GM12865 (cell line): ENCODE measurements at regions not wholly inside any gene's neighbourhood (a gene's known extent, or its start where the extent isn't known, plus 50 kb on each side); places are given as distances from the start of the nearest gene placed in this dataset.

ENCODE experiments used
- DNase-seq: peaks from one replicate; pipeline ENCODE4 v3.0.0; 2010; ENCODE audit warnings: low read depth
- H3K4me3 ChIP-seq: 2 replicates; pipeline ENCODE4 v1.5.1; 2011; ENCODE audit warnings: mild to moderate bottlenecking, low read depth, low read length, control low read depth
- TF ChIP-seq, protein P1 (sequence below): IDR thresholded peaks from 2 replicates; pipeline ENCODE4 v1.5.1; 2011; ENCODE audit warnings: low read length, control low read depth, low read depth, inconsistent platforms; ENCODE audit not compliant: insufficient read depth; ENCODE audit errors: missing control alignments

DNA sequence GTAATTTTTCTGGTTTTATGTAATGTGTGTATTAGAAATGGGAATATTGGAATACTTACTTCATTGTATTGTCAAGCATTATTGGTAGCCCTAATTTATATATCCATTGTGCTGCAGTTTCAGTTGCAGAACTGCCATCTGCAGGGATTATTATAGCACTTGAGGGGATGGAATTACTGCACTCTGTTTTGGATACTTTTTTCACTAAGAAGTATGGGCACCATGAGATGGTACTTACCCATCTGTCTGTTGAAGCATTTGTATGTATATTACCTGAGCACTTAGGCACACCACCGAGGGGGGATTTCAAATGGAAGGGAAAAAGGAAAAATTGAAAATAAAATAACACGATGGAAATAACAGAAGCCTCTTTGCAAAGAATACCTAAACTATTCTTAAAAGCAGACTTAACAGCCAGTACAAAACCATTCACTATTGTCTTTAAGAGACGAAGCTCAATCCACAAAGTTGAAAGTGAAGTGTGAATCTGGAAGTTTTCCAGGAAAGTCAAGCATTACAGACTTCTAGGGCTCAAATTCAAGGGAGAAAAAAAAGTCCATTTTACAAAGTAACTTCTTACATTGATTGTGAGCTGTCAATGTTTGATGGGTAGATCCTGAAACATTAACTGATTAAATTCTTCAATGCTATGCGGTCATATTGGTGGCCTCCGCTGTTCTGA, 318.7 kb downstream of the SOX4 start:
- H3K4me3 ChIP-seq = no peak overlapping the region
- DNase-seq = no peak
- TF ChIP-seq, protein P1, sequence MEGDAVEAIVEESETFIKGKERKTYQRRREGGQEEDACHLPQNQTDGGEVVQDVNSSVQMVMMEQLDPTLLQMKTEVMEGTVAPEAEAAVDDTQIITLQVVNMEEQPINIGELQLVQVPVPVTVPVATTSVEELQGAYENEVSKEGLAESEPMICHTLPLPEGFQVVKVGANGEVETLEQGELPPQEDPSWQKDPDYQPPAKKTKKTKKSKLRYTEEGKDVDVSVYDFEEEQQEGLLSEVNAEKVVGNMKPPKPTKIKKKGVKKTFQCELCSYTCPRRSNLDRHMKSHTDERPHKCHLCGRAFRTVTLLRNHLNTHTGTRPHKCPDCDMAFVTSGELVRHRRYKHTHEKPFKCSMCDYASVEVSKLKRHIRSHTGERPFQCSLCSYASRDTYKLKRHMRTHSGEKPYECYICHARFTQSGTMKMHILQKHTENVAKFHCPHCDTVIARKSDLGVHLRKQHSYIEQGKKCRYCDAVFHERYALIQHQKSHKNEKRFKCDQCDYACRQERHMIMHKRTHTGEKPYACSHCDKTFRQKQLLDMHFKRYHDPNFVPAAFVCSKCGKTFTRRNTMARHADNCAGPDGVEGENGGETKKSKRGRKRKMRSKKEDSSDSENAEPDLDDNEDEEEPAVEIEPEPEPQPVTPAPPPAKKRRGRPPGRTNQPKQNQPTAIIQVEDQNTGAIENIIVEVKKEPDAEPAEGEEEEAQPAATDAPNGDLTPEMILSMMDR = no peak

DNA sequence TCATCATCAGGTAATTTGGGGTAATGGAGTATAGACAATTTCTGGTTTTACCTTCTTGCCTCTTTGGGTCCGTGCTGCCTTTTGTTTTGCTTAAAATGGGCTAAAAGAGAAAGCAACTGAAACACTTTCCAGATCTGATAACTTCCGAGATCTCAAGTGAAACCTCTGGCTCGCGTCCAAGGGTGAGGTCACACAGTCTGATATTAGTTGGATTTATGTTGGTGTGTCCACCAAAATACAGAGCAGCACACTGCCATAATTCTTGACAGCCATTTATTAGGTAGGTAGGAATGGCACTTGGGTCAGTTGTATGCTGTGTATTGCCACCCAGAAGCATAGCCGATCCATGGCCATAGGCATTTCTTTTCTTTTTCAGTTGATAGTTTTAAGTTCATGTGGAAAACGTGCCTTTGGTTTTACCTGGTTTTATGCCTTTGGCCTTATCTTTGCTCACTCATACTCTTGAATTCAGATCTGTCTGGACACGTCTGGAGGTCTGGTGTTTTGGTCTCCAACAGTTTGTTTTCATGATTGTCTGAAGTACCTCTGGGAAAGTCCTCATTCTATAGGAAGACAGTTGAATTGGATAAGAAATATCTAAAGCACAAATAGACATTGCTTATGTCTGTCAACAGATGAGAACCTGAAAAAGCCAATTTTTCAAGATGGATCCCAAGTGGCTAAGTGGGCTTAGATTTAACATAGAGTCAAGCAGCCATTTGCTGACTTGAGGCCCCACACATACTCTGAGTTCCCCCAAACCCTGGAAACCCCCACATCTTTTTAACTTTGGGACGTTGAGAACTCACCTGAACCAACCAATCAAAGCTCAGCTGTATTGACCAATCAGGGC, 320.8 kb downstream of the SOX4 start:
- H3K4me3 ChIP-seq = no peak overlapping the region
- no peak for DNase-seq
- TF ChIP-seq, protein P1 = no peak

DNA sequence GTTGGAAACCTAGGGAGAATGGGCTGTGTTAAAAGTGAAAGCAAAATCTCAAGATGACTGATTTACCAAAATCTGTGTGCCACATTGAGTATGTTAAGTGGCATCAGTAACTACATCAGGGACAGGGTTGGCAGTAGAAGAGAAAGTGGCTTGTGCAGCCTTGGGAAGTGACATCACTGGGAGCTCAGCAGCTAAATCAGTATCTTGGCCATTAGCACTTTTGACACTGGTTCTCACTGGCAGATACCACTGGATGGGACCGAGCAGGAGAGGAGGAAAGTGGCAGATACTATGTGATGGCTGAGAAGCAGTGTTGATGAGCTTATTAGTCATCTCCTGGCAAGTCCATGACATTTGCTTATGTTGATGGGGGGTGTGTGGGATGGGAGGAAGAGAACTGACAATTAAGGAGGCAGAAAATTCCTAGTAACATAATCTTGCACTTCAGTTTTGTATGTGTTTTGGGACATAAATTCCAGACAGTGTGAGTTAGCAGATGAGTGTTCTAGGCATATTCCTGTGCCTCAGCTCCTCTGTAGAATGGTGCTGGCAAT, 322.2 kb downstream of the SOX4 start:
- DNase-seq = peak; percentile 41
- TF ChIP-seq, protein P1 = no peak
- H3K4me3 ChIP-seq = no peak overlapping the region

DNA sequence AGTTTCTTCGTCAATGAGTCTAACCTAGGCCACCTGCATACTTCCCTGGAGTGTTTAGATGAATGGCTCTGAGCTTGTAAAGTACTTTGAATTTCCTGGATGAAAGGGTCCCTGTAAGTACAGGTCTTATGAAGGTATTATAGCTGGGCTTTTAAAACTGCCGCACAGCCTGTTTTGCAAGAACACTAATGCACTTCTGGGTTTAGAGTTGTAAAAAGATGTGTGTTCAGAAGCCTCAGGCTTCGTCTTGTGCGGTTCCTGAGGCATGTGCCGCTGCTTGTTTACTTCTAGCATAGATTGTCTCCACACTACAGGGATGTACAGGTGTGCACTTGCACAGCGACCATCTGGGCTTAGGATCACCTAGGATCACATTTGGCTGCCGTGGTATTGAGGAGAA, 324.5 kb downstream of the SOX4 start:
- TF ChIP-seq, protein P1 = no peak
- no peak overlapping the region for H3K4me3 ChIP-seq
- DNase-seq = no peak

DNA sequence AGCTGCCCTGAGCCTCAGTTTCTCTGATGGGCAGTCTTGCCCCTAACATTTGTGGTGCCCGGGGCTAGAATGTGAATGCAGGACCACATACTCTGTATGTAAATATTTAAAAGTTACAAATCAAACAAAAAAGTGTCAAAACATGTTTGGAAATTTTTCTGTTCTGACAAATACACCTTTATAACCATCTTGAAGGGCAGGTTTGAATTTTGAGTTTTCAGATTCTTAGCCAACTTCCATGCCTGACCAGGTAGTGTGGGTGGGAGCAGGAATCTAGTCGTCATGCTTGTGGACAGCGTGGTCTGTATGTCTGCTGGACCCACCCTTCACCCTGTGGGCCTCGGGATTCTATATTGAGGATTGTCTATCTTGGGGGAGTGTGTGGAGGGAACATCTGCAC, 325.1 kb downstream of the SOX4 start:
- DNase-seq = no peak
- no peak overlapping the region for H3K4me3 ChIP-seq
- TF ChIP-seq, protein P1 = no peak

DNA sequence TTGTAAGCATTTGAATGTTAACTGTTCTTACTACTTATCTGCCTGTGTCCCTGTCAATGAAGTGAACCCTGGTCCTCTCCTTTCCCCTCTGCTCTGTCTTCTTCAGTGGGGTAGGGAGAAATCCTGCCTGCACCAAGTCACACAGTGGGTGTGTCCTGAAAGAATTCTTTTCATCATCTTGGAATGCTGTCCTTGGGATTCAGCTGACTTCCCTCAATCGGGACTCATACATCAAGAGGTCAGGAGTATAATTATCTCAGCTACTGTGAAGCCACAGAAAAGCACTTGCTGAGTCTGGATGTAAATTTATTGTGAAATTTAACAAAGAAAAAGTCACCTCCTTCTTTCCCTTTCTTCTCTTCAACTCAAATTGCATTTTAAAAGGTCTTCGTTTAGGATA, 328.5 kb downstream of the SOX4 start:
- no peak for DNase-seq
- TF ChIP-seq, protein P1 = no peak
- H3K4me3 ChIP-seq = no peak overlapping the region
